Astrocyte (in vitro differentiated cells and primary cell): ENCODE measurements at regions not wholly inside any gene's neighbourhood (a gene's known extent, or its start where the extent isn't known, plus 50 kb on each side); places are given as distances from the start of the nearest gene placed in this dataset.

ENCODE experiments used
- DNase-seq: peaks from one replicate; pipeline ENCODE4 v3.0.0-alpha.2; 2010; ENCODE audit warnings: low read depth
- FAIRE-seq: peaks from 2 replicates; lab custom pipeline; 2011; peaks lifted over from hg19 to GRCh38; lab: Jason Lieb, UNC
- H2AFZ ChIP-seq: 2 replicates; pipeline ENCODE4 v1.6.0; 2012; ENCODE audit warnings: low read depth, low read length, inconsistent platforms
- H3K27ac ChIP-seq: 2 replicates; pipeline ENCODE4 v1.5.1; 2011; ENCODE audit warnings: low read depth, low read length, inconsistent platforms
- H3K27me3 ChIP-seq: 2 replicates; pipeline ENCODE4 v1.6.0; 2011; ENCODE audit warnings: low read length, inconsistent platforms; ENCODE audit not compliant: insufficient read depth
- H3K36me3 ChIP-seq: 2 replicates; pipeline ENCODE4 v1.5.1; 2011; ENCODE audit warnings: low read length, inconsistent platforms; ENCODE audit not compliant: insufficient read depth
- H3K4me1 ChIP-seq: 2 replicates; pipeline ENCODE4 v1.5.1; 2011; ENCODE audit warnings: low read length, inconsistent platforms; ENCODE audit not compliant: insufficient read depth
- H3K4me2 ChIP-seq: 2 replicates; pipeline ENCODE4 v1.6.0; 2012; ENCODE audit warnings: low read length, inconsistent platforms
- H3K4me3 ChIP-seq: 2 replicates; pipeline ENCODE4 v1.5.1; 2011; ENCODE audit warnings: low read depth, mild to moderate bottlenecking, low read length, inconsistent platforms; ENCODE audit not compliant: insufficient read depth
- H3K79me2 ChIP-seq: 2 replicates; pipeline ENCODE4 v1.6.0; 2012; ENCODE audit warnings: mild to moderate bottlenecking, low read length, inconsistent platforms; ENCODE audit not compliant: insufficient read depth
- H3K9ac ChIP-seq: 2 replicates; pipeline ENCODE4 v1.6.0; 2012; ENCODE audit warnings: mild to moderate bottlenecking, low read length, inconsistent platforms
- H3K9me3 ChIP-seq: 2 replicates; pipeline ENCODE4 v1.5.1; 2012; ENCODE audit warnings: low read depth, mild to moderate bottlenecking, low read length, inconsistent platforms; ENCODE audit not compliant: insufficient read depth
- H4K20me1 ChIP-seq: 2 replicates; pipeline ENCODE4 v1.6.0; 2012; ENCODE audit warnings: low read length, inconsistent platforms; ENCODE audit not compliant: insufficient read depth
- H3K27ac Mint-ChIP-seq: one replicate; pipeline ENCODE4 v1.8.0; 2021; ENCODE audit warnings: mild to moderate bottlenecking, mixed read lengths; ENCODE audit not compliant: unreplicated experiment
- H3K27me3 Mint-ChIP-seq: one replicate; pipeline ENCODE4 v1.8.0; 2021; ENCODE audit warnings: low read depth, mixed read lengths; ENCODE audit not compliant: unreplicated experiment
- H3K36me3 Mint-ChIP-seq: one replicate; pipeline ENCODE4 v1.8.0; 2021; ENCODE audit warnings: low read depth, mixed read lengths; ENCODE audit not compliant: unreplicated experiment
- H3K4me1 Mint-ChIP-seq: one replicate; pipeline ENCODE4 v1.8.0; 2021; ENCODE audit warnings: low read depth, mixed read lengths; ENCODE audit not compliant: unreplicated experiment
- H3K4me3 Mint-ChIP-seq: one replicate; pipeline ENCODE4 v1.8.0; 2021; ENCODE audit warnings: mild to moderate bottlenecking, moderate library complexity, mixed read lengths; ENCODE audit not compliant: unreplicated experiment
- H3K9me3 Mint-ChIP-seq: one replicate; pipeline ENCODE4 v1.8.0; 2021; ENCODE audit warnings: mild to moderate bottlenecking, mixed read lengths; ENCODE audit not compliant: unreplicated experiment
- EZH2 ChIP-seq: IDR thresholded peaks from 2 replicates; pipeline ENCODE4 v1.6.1; 2012; ENCODE audit warnings: mild to moderate bottlenecking, low read length, inconsistent platforms; ENCODE audit not compliant: insufficient read depth
- TF ChIP-seq, protein P1 (sequence below): IDR thresholded peaks from 2 replicates; pipeline ENCODE4 v1.5.1; 2011; ENCODE audit warnings: low read depth, mild to moderate bottlenecking, inconsistent platforms, low read length, moderate library complexity; ENCODE audit not compliant: insufficient read depth

DNA sequence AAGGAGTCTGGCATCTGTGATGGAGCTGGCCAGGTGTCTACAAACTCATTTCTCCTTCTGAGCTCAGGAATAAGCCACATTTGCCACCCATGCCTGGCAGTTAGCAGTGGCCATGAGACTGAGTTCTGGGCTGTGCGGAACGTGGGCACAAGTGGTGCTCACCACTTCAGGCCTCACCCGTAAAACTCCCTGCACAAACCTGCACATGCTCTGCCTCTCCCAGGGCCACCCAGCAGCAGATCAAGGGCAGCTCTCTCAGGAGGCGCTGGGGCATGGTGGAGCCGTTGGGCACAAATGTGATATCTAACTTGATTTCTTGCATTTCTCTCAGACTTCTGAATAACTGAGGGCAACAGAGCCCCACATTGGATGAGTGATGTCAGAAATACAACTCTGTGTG is 269.5 kb downstream of the HIVEP2 start:
- TF ChIP-seq, protein P1, sequence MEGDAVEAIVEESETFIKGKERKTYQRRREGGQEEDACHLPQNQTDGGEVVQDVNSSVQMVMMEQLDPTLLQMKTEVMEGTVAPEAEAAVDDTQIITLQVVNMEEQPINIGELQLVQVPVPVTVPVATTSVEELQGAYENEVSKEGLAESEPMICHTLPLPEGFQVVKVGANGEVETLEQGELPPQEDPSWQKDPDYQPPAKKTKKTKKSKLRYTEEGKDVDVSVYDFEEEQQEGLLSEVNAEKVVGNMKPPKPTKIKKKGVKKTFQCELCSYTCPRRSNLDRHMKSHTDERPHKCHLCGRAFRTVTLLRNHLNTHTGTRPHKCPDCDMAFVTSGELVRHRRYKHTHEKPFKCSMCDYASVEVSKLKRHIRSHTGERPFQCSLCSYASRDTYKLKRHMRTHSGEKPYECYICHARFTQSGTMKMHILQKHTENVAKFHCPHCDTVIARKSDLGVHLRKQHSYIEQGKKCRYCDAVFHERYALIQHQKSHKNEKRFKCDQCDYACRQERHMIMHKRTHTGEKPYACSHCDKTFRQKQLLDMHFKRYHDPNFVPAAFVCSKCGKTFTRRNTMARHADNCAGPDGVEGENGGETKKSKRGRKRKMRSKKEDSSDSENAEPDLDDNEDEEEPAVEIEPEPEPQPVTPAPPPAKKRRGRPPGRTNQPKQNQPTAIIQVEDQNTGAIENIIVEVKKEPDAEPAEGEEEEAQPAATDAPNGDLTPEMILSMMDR = no peak
- no peak for TF ChIP-seq EZH2
- no peak overlapping the region for H3K9ac ChIP-seq
- no peaks in the 10 kb centered on the region for H3K36me3 ChIP-seq
- no peak overlapping the region for H3K4me2 ChIP-seq
- H3K4me1 ChIP-seq = no peaks in the 10 kb centered on the region
- H3K27ac Mint-ChIP-seq = no peak overlapping the region
- no peak overlapping the region for H3K4me3 Mint-ChIP-seq
- no peaks in the 10 kb centered on the region for H3K9me3 ChIP-seq
- H3K36me3 Mint-ChIP-seq = no peaks in the 10 kb centered on the region
- DNase-seq = no peak
- no peaks in the 10 kb centered on the region for H3K79me2 ChIP-seq
- H3K27ac ChIP-seq = no peak overlapping the region
- H3K27me3 ChIP-seq = no peaks in the 10 kb centered on the region
- H3K4me1 Mint-ChIP-seq = peaks cover 5% of the 10 kb centered on the region
- no peak overlapping the region for H3K4me3 ChIP-seq
- H3K9me3 Mint-ChIP-seq = peaks cover 2% of the 10 kb centered on the region
- H2AFZ ChIP-seq = no peak overlapping the region
- FAIRE-seq = no peak
- H4K20me1 ChIP-seq = no peaks in the 10 kb centered on the region
- H3K27me3 Mint-ChIP-seq = peaks cover 12% of the 10 kb centered on the region

GRCh38 chr6:142676027-142676443 is 268.9 kb downstream of the HIVEP2 start:
- H3K36me3 ChIP-seq = no peaks in the 10 kb centered on the region
- Mint-ChIP-seq H3K4me1 (peaks cover 5% of the 10 kb centered on the region), H3K36me3 (no peaks in the 10 kb centered on the region), H3K27ac (no peak overlapping the region), H3K9me3 (peaks cover 2% of the 10 kb centered on the region), H3K27me3 (peaks cover 13% of the 10 kb centered on the region), H3K4me3 (no peak overlapping the region)
- no peak overlapping the region for H2AFZ ChIP-seq
- no peak overlapping the region for H3K4me3 ChIP-seq
- H3K4me1 ChIP-seq = no peaks in the 10 kb centered on the region
- H3K9me3 ChIP-seq = no peaks in the 10 kb centered on the region
- no peaks in the 10 kb centered on the region for H3K79me2 ChIP-seq
- H3K4me2 ChIP-seq = no peak overlapping the region
- no peaks in the 10 kb centered on the region for H4K20me1 ChIP-seq
- FAIRE-seq = no peak
- no peak overlapping the region for H3K9ac ChIP-seq
- DNase-seq = no peak
- TF ChIP-seq, protein P1 = no peak
- TF ChIP-seq EZH2 = no peak
- no peak overlapping the region for H3K27ac ChIP-seq
- H3K27me3 ChIP-seq = no peaks in the 10 kb centered on the region

DNA sequence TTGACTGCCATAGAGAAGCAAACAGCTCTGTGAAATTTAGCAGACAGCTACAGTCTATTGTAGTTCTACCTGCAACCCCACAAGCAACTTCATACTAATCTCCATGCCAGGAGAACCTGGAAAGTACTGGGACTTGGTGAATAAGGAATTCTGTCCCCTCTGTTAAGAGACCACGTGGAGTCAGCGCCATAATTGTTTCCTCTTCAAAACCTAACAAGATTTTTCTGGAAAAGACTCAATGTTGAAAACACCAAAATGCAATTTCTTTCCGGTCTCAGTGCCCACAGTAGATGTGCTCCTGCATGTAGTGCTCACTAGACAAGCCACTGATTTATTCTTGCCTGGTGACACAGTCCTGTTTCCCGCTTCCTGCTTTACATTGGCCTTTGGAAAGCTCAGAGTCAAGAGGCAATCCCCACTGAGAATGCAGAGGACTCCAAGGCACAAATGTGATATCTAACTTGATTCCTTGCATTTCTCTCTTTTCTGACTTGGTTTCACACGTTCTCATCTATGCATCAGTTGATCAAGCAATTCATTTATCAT is 268.3 kb downstream of the HIVEP2 start:
- Histone ChIP-seq H3K4me2 (no peak overlapping the region), H3K9ac (no peak overlapping the region), H3K36me3 (no peaks in the 10 kb centered on the region), H3K4me3 (no peak overlapping the region), H3K79me2 (no peaks in the 10 kb centered on the region), H3K4me1 (no peaks in the 10 kb centered on the region), H4K20me1 (no peaks in the 10 kb centered on the region), H3K9me3 (no peaks in the 10 kb centered on the region), H2AFZ (no peak overlapping the region), H3K27ac (no peak overlapping the region), H3K27me3 (no peaks in the 10 kb centered on the region)
- Mint-ChIP-seq H3K9me3 (peaks cover 2% of the 10 kb centered on the region), H3K27ac (no peak overlapping the region), H3K4me3 (no peak overlapping the region), H3K27me3 (peaks cover 14% of the 10 kb centered on the region), H3K4me1 (peaks cover 5% of the 10 kb centered on the region), H3K36me3 (no peaks in the 10 kb centered on the region)
- no peak for DNase-seq
- TF ChIP-seq EZH2 = no peak
- TF ChIP-seq, protein P1 = no peak
- no peak for FAIRE-seq
